ENCODE measurements at regions not wholly inside any gene's neighbourhood (a gene's known extent, or its start where the extent isn't known, plus 50 kb on each side); places are given as distances from the start of the nearest gene placed in this dataset.

DNA sequence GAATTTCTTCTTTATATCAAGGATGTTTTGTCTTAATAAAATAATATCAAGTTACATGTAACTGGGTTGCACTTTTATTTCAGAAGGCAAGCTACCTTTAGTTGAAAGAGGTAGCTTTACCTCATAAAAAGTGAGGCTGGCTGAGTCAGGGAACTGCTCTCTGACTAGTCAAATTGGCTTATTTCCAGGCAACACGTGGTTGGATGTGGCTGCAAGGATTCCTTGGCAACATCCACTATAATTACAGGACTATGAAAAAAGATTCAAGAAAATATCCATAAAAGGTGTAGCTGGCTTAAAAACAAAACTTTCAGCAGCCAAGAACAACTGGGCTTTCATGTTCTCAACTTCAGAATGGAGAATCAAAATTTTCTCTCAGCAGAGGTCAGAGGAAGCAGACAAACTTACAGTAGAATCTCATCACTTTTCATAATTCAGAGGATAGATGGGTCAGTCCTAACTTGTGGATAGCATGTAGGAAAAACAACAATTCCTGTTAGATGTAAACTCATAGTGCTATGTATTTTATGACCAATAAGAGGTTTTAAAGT is 779.1 kb downstream of the MECOM start (continued):
- TF ChIP-seq, protein P1, sequence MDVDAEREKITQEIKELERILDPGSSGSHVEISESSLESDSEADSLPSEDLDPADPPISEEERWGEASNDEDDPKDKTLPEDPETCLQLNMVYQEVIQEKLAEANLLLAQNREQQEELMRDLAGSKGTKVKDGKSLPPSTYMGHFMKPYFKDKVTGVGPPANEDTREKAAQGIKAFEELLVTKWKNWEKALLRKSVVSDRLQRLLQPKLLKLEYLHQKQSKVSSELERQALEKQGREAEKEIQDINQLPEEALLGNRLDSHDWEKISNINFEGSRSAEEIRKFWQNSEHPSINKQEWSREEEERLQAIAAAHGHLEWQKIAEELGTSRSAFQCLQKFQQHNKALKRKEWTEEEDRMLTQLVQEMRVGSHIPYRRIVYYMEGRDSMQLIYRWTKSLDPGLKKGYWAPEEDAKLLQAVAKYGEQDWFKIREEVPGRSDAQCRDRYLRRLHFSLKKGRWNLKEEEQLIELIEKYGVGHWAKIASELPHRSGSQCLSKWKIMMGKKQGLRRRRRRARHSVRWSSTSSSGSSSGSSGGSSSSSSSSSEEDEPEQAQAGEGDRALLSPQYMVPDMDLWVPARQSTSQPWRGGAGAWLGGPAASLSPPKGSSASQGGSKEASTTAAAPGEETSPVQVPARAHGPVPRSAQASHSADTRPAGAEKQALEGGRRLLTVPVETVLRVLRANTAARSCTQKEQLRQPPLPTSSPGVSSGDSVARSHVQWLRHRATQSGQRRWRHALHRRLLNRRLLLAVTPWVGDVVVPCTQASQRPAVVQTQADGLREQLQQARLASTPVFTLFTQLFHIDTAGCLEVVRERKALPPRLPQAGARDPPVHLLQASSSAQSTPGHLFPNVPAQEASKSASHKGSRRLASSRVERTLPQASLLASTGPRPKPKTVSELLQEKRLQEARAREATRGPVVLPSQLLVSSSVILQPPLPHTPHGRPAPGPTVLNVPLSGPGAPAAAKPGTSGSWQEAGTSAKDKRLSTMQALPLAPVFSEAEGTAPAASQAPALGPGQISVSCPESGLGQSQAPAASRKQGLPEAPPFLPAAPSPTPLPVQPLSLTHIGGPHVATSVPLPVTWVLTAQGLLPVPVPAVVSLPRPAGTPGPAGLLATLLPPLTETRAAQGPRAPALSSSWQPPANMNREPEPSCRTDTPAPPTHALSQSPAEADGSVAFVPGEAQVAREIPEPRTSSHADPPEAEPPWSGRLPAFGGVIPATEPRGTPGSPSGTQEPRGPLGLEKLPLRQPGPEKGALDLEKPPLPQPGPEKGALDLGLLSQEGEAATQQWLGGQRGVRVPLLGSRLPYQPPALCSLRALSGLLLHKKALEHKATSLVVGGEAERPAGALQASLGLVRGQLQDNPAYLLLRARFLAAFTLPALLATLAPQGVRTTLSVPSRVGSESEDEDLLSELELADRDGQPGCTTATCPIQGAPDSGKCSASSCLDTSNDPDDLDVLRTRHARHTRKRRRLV (CRISPR knock-in tag; IDR thresholded peaks at IDR 0.05), result no peak
- TF ChIP-seq SP140L (CRISPR knock-in tag; IDR thresholded peaks at IDR 0.05; ENCODE audit: borderline replicate concordance) (no peak), CENPBD1 (CRISPR knock-in tag; IDR thresholded peaks at IDR 0.05; ENCODE audit: borderline replicate concordance, low read depth) (no peak), HNRNPL (IDR thresholded peaks at IDR 0.05; ENCODE audit: low read depth, low read length) (no peak), MYC (CRISPR knock-in tag; IDR thresholded peaks at IDR 0.05; ENCODE audit: borderline replicate concordance) (no peak), GABPB1 (CRISPR knock-in tag; IDR thresholded peaks at IDR 0.05) (no peak), ZNF781 (CRISPR knock-in tag; IDR thresholded peaks at IDR 0.05; ENCODE audit: borderline replicate concordance, not compliant biosample characterization) (no peak), PHF5A (CRISPR knock-in tag; IDR thresholded peaks at IDR 0.05; ENCODE audit: low read depth, unreplicated experiment) (no peak), RFXANK (CRISPR knock-in tag; IDR thresholded peaks at IDR 0.05) (no peak), PBX2 (CRISPR knock-in tag; IDR thresholded peaks at IDR 0.05) (no peak)
